ENCODE measurements at regions not wholly inside any gene's neighbourhood (a gene's known extent, or its start where the extent isn't known, plus 50 kb on each side); places are given as distances from the start of the nearest gene placed in this dataset.

- H3K27me3 ChIP-seq (replicated peaks in 1 of 7), result peaks cover 0 to 5% (median 0%) of the 10 kb centered on the region in 7 donors
- TF ChIP-seq, protein P1, sequence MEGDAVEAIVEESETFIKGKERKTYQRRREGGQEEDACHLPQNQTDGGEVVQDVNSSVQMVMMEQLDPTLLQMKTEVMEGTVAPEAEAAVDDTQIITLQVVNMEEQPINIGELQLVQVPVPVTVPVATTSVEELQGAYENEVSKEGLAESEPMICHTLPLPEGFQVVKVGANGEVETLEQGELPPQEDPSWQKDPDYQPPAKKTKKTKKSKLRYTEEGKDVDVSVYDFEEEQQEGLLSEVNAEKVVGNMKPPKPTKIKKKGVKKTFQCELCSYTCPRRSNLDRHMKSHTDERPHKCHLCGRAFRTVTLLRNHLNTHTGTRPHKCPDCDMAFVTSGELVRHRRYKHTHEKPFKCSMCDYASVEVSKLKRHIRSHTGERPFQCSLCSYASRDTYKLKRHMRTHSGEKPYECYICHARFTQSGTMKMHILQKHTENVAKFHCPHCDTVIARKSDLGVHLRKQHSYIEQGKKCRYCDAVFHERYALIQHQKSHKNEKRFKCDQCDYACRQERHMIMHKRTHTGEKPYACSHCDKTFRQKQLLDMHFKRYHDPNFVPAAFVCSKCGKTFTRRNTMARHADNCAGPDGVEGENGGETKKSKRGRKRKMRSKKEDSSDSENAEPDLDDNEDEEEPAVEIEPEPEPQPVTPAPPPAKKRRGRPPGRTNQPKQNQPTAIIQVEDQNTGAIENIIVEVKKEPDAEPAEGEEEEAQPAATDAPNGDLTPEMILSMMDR (IDR thresholded peaks at IDR 0.05 in 8 of 11, conservative IDR thresholded peaks at IDR 0.05 in 3 of 11), result no peak
- TF ChIP-seq POLR2AphosphoS5 (IDR thresholded peaks at IDR 0.05) (no peak), POLR2A (IDR thresholded peaks at IDR 0.05) (no peak)
- H3K36me3 ChIP-seq, result no peaks in the 10 kb centered on the region
- H3K4me3 ChIP-seq, result no peak overlapping the region
- DNase-seq, result no peak
- intact Hi-C loops (cut with DNase I; ENCODE audit: low total_unique reads), result no loop called here
- H3K27ac ChIP-seq, result no peak overlapping the region
- no peaks in the 10 kb centered on the region for H3K4me1 ChIP-seq
- no peaks in the 10 kb centered on the region for H3K9me3 ChIP-seq
These were observed 199.3 kb upstream of the TBC1D5 start for GRCh38 chr3:17941766-17942165.

GRCh38 chr3:17941152-17941551, 198.7 kb upstream of the TBC1D5 start:
- DNase-seq, result no peak
- TF ChIP-seq POLR2A (IDR thresholded peaks at IDR 0.05) (no peak), POLR2AphosphoS5 (IDR thresholded peaks at IDR 0.05) (no peak)
- TF ChIP-seq, protein P1 (IDR thresholded peaks at IDR 0.05 in 8 of 11, conservative IDR thresholded peaks at IDR 0.05 in 3 of 11), result no peak
- Histone ChIP-seq H3K27me3 (replicated peaks in 1 of 7) (peaks cover 0 to 5% (median 0%) of the 10 kb centered on the region in 7 donors), H3K36me3 (no peaks in the 10 kb centered on the region), H3K27ac (no peak overlapping the region), H3K4me3 (no peak overlapping the region), H3K9me3 (no peaks in the 10 kb centered on the region), H3K4me1 (no peaks in the 10 kb centered on the region)
- intact Hi-C loops (cut with DNase I; ENCODE audit: low total_unique reads), result no loop called here
- WGBS, 5 donors, result 78 to 97% (median 90%) methylated on average over 2 of the region's 2 CpGs

- Histone ChIP-seq H3K27me3 (replicated peaks in 1 of 7) (peaks cover 0 to 6% (median 0%) of the 10 kb centered on the region in 7 donors), H3K9me3 (no peaks in the 10 kb centered on the region), H3K4me3 (no peak overlapping the region), H3K4me1 (no peaks in the 10 kb centered on the region), H3K36me3 (no peaks in the 10 kb centered on the region), H3K27ac (no peak overlapping the region)
- intact Hi-C loops (cut with DNase I; ENCODE audit: low total_unique reads), result no loop called here
- TF ChIP-seq, protein P1 (IDR thresholded peaks at IDR 0.05 in 8 of 11, conservative IDR thresholded peaks at IDR 0.05 in 3 of 11), result no peak
- TF ChIP-seq POLR2AphosphoS5 (IDR thresholded peaks at IDR 0.05), result no peak
- TF ChIP-seq POLR2A (IDR thresholded peaks at IDR 0.05), result no peak
- 89 to 96% (median 93%) methylated on average over 16 of the region's 16 CpGs for WGBS, 5 donors
- no peak for DNase-seq
These were observed 196.7 kb upstream of the TBC1D5 start for GRCh38 chr3:17939157-17939556.

DNA sequence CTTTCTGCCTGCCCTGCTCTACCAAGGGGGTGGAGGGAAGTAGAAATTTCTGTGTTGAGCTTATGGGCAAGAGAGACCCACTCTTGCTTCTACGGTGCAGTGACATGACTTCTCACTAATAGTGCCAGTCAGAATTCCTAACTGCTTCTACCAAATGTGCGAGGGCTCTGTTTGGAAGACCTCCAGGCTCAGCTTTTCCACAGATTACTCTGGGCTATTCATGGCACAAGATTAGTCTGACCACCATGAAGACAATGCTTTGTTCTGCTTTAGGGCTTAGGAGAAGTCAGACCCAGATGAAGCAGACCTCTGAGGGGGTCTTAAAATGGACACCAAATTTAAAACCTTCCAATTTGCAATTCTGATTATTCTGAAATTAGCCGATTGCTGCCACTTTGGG, 195.9 kb upstream of the TBC1D5 start:
- Histone ChIP-seq H3K4me3 (no peak overlapping the region), H3K4me1 (no peaks in the 10 kb centered on the region), H3K36me3 (no peaks in the 10 kb centered on the region), H3K27me3 (replicated peaks in 1 of 7) (peaks cover 0 to 6% (median 0%) of the 10 kb centered on the region in 7 donors), H3K9me3 (no peaks in the 10 kb centered on the region), H3K27ac (no peak overlapping the region)
- TF ChIP-seq POLR2A (IDR thresholded peaks at IDR 0.05) (no peak), POLR2AphosphoS5 (IDR thresholded peaks at IDR 0.05) (no peak)
- TF ChIP-seq, protein P1 (IDR thresholded peaks at IDR 0.05 in 8 of 11, conservative IDR thresholded peaks at IDR 0.05 in 3 of 11), result no peak
- no peak for DNase-seq
- 76 to 88% (median 79%) methylated on average over 3 of the region's 3 CpGs for WGBS, 5 donors
- intact Hi-C loops (cut with DNase I; ENCODE audit: low total_unique reads), result no loop called here
